A673 (cell line): ENCODE measurements at regions not wholly inside any gene's neighbourhood (a gene's known extent, or its start where the extent isn't known, plus 50 kb on each side); places are given as distances from the start of the nearest gene placed in this dataset.

Source experiments
- EZH2 ChIP-seq: fragments of 200-600 bp; sonication (generic); IDR thresholded peaks from 2 replicates; pipeline ENCODE4 v1.6.1; 2017; ENCODE audit warnings: borderline replicate concordance, low read depth, mild to moderate bottlenecking, mixed read lengths, antibody characterized with exemption, low read length; ENCODE audit not compliant: poor library complexity, severe bottlenecking
- TF ChIP-seq, protein P1 (sequence below): fragments of 300-800, 200-600 bp; sonication (generic); conservative IDR thresholded peaks from 2 replicates; pipeline ENCODE4 v1.5.1; 2017; ENCODE audit warnings: low read depth, mild to moderate bottlenecking, antibody characterized with exemption, low read length, moderate library complexity, mixed read lengths

DNA sequence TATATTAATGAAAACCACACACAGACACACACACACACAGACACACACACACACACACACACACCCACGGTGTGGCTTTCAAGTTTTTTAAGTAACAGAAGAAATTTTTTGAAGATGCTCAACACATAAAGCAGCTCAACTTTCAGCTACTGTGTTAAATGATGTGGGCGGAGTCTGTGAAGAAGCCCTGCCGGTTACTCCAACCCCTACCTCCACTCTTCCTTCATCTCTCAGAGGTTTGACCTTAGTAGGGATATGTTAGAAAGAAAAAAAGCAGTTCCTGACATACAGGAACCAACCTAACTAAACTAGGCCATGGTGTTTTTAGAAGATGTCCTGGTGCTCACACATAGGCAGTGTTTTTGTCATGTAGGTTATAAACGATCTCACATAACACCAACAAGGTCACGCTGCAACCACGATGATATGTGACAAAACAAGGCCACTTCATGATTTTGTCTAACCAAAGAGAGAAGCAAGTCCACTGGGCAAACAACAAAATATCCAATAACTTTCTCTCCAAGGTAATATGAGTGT lies 112.8 kb downstream of the EMB start:
- TF ChIP-seq EZH2 = no peak
- TF ChIP-seq, protein P1, sequence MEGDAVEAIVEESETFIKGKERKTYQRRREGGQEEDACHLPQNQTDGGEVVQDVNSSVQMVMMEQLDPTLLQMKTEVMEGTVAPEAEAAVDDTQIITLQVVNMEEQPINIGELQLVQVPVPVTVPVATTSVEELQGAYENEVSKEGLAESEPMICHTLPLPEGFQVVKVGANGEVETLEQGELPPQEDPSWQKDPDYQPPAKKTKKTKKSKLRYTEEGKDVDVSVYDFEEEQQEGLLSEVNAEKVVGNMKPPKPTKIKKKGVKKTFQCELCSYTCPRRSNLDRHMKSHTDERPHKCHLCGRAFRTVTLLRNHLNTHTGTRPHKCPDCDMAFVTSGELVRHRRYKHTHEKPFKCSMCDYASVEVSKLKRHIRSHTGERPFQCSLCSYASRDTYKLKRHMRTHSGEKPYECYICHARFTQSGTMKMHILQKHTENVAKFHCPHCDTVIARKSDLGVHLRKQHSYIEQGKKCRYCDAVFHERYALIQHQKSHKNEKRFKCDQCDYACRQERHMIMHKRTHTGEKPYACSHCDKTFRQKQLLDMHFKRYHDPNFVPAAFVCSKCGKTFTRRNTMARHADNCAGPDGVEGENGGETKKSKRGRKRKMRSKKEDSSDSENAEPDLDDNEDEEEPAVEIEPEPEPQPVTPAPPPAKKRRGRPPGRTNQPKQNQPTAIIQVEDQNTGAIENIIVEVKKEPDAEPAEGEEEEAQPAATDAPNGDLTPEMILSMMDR = no peak
